Osteoblast (primary cell): ENCODE measurements at regions not wholly inside any gene's neighbourhood (a gene's known extent, or its start where the extent isn't known, plus 50 kb on each side); places are given as distances from the start of the nearest gene placed in this dataset.

Experiments used
- DNase-seq: peaks from one replicate; pipeline ENCODE4 v3.0.0; 2011; ENCODE audit warnings: low spot score, mixed read lengths; ENCODE audit not compliant: insufficient read length; ENCODE audit errors: missing footprints
- H2AFZ ChIP-seq: 2 replicates; pipeline ENCODE4 v1.6.0; 2011; ENCODE audit warnings: mild to moderate bottlenecking, low read length
- H3K27ac ChIP-seq: 2 replicates; pipeline ENCODE4 v1.5.1; 2011; ENCODE audit warnings: mild to moderate bottlenecking, low read depth, low read length, moderate library complexity
- H3K27me3 ChIP-seq: 2 replicates; pipeline ENCODE4 v1.6.0; 2012; ENCODE audit warnings: mild to moderate bottlenecking, control low read depth, inconsistent platforms, low read length, moderate library complexity; ENCODE audit not compliant: insufficient read depth
- H3K36me3 ChIP-seq: 2 replicates; pipeline ENCODE4 v1.5.1; 2011; ENCODE audit warnings: mild to moderate bottlenecking, low read length, control low read depth, moderate library complexity; ENCODE audit not compliant: insufficient read depth
- H3K4me1 ChIP-seq: 2 replicates; pipeline ENCODE4 v1.5.1; 2011; ENCODE audit warnings: mild to moderate bottlenecking, low read length, control low read depth, moderate library complexity; ENCODE audit not compliant: insufficient read depth
- H3K4me2 ChIP-seq: 2 replicates; pipeline ENCODE4 v1.6.0; 2011; ENCODE audit warnings: mild to moderate bottlenecking, low read length; ENCODE audit not compliant: insufficient read depth
- H3K4me3 ChIP-seq: fragments of 200-600 bp; sonication (generic); 3 replicates; pipeline ENCODE4 v1.5.1; 2012; ENCODE audit warnings: mild to moderate bottlenecking, low read length, inconsistent platforms; ENCODE audit not compliant: insufficient read depth
- H3K79me2 ChIP-seq: 2 replicates; pipeline ENCODE4 v1.6.0; 2012; ENCODE audit warnings: mild to moderate bottlenecking, low read length, control low read depth, inconsistent platforms; ENCODE audit not compliant: insufficient read depth
- H3K9me3 ChIP-seq: 2 replicates; pipeline ENCODE4 v1.5.1; 2011; ENCODE audit warnings: low read depth, low read length, control low read depth
- H4K20me1 ChIP-seq: 2 replicates; pipeline ENCODE4 v1.6.0; 2012; ENCODE audit warnings: mild to moderate bottlenecking, low read length, control low read depth; ENCODE audit not compliant: insufficient read depth
- CTCF ChIP-seq: IDR thresholded peaks from 2 replicates; pipeline ENCODE4 v1.5.1; 2011; ENCODE audit warnings: mild to moderate bottlenecking, low read depth, low read length, moderate library complexity; ENCODE audit errors: extremely low read depth

GRCh38 chr10:9965341-9965740 lies 1052.3 kb upstream of the CELF2 start:
- H3K4me3 ChIP-seq = no peak overlapping the region
- H3K27ac ChIP-seq = no peak overlapping the region
- no peaks in the 10 kb centered on the region for H4K20me1 ChIP-seq
- TF ChIP-seq CTCF = no peak
- no peak overlapping the region for H2AFZ ChIP-seq
- no peaks in the 10 kb centered on the region for H3K36me3 ChIP-seq
- no peaks in the 10 kb centered on the region for H3K9me3 ChIP-seq
- H3K4me2 ChIP-seq = no peak overlapping the region
- H3K27me3 ChIP-seq = no peaks in the 10 kb centered on the region
- no peaks in the 10 kb centered on the region for H3K79me2 ChIP-seq
- no peak for DNase-seq
- H3K4me1 ChIP-seq = no peaks in the 10 kb centered on the region

- H3K27me3 ChIP-seq = no peaks in the 10 kb centered on the region
- no peaks in the 10 kb centered on the region for H3K9me3 ChIP-seq
- H3K27ac ChIP-seq = no peak overlapping the region
- no peaks in the 10 kb centered on the region for H3K4me1 ChIP-seq
- no peak for DNase-seq
- no peaks in the 10 kb centered on the region for H3K79me2 ChIP-seq
- H3K4me3 ChIP-seq = no peak overlapping the region
- no peak overlapping the region for H2AFZ ChIP-seq
- H3K36me3 ChIP-seq = no peaks in the 10 kb centered on the region
- no peaks in the 10 kb centered on the region for H4K20me1 ChIP-seq
- no peak overlapping the region for H3K4me2 ChIP-seq
- TF ChIP-seq CTCF = no peak
These were observed 1030.9 kb upstream of the CELF2 start for GRCh38 chr10:9986786-9987185.

- DNase-seq = no peak
- no peak for TF ChIP-seq CTCF
- Histone ChIP-seq H3K27ac (no peak overlapping the region), H3K79me2 (no peaks in the 10 kb centered on the region), H3K9me3 (no peaks in the 10 kb centered on the region), H2AFZ (no peak overlapping the region), H4K20me1 (no peaks in the 10 kb centered on the region), H3K36me3 (no peaks in the 10 kb centered on the region), H3K4me3 (no peak overlapping the region), H3K4me1 (no peaks in the 10 kb centered on the region), H3K4me2 (no peak overlapping the region), H3K27me3 (no peaks in the 10 kb centered on the region)
These were observed 1030.5 kb upstream of the CELF2 start for GRCh38 chr10:9987197-9987596.

- no peaks in the 10 kb centered on the region for H3K9me3 ChIP-seq
- no peaks in the 10 kb centered on the region for H3K4me1 ChIP-seq
- no peak overlapping the region for H3K27ac ChIP-seq
- no peaks in the 10 kb centered on the region for H4K20me1 ChIP-seq
- H3K27me3 ChIP-seq = no peaks in the 10 kb centered on the region
- DNase-seq = no peak
- H3K79me2 ChIP-seq = no peaks in the 10 kb centered on the region
- no peak overlapping the region for H2AFZ ChIP-seq
- H3K4me2 ChIP-seq = no peak overlapping the region
- H3K36me3 ChIP-seq = no peaks in the 10 kb centered on the region
- no peak for TF ChIP-seq CTCF
- H3K4me3 ChIP-seq = no peak overlapping the region
These were observed 1025.0 kb upstream of the CELF2 start for GRCh38 chr10:9992661-9993060.
